ENCODE measurements at regions not wholly inside any gene's neighbourhood (a gene's known extent, or its start where the extent isn't known, plus 50 kb on each side); places are given as distances from the start of the nearest gene placed in this dataset.

DNA sequence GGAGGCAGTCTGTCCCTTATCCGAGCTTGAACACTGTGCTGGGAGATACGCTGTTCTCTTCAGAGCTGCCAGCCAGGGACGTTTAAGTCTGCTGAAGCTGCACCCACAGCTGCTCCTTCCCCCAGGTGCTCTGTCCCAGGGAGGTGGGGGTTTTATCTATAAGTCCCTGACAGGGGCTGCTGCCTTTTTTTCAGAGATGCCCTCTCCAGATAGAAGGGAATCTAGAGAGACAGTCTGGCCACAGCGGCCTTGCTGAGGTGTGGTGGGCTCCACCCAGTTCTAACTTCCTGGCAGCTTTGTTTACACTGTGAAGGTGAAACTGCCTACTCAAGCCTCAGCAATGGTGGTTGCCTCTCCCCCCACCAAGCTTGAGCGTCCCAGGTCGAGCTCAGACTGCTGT lies 319.9 kb upstream of the GRM7 start:
- ATAC-seq (no peak), DNase-seq (ENCODE audit: missing footprints) (no peak)
- intact Hi-C loops (cut with DNase I) = no loop called here

DNA sequence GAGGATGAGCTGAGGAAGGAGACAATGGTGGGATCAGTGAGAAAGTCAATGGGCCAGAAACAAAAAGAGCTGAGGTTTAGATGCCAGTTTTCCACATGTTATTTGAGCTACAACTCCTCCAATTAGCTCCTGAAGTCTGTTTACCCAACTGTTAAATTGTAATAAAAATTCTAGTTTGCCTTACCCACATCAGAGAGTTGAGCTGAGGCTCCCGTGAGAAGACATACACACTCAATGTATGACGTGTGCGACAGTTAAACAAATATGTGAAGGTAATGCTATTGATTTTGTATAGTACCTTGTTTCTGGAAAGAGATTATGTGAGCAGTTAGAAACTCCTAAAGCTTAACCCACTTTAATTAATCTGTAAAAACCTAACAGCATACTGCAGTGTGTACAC lies 318.1 kb upstream of the GRM7 start:
- no peak for DNase-seq (ENCODE audit: missing footprints)
- intact Hi-C loops (cut with DNase I) = no loop called here
- ATAC-seq = no peak

DNA sequence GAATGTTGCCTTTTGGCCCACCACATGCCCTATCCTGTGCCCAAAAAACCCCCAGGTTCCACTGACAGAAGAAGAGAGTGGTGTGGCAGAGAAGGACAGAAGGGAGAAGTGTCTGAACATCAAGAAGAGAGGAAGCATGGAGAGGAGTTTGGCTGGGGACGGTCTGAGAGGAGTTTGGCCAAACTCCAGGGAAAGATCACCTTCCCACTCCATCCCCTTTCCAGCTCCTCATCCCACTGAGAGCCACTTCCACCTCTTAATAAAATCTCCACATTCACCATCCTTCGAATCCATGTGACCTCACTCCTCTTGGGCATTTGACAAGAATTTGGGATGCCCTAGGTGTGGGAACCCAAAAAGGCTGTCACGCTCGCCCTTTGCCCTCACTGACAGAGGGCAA lies 311.6 kb upstream of the GRM7 start:
- intact Hi-C loops (cut with DNase I) = no loop called here

DNA sequence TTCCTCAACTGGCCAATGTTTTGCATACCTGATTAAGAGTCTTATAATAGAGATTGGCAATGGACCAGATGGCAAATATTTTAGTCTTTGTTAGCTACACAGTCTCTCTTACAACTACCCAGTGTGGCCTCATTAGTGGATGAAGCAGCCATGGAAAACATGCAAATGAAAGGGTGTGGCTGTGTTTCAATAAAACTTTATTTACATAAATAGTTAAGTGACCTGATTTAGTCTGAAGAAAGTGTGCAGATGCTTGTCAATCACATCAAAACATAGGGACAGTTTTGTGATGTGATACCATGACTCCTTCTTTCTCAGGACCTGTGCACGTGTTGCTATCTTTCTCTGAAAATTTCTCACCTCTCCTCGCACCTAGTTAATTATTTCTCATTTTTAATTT lies 309.8 kb upstream of the GRM7 start:
- DNase-seq (ENCODE audit: missing footprints) (no peak), ATAC-seq (no peak)
- intact Hi-C loops (cut with DNase I) = no loop called here

More for the DNA sequence above, 311.6 kb upstream of the GRM7 start:
- no peak for ATAC-seq
- no peak for DNase-seq (ENCODE audit: missing footprints)

DNA sequence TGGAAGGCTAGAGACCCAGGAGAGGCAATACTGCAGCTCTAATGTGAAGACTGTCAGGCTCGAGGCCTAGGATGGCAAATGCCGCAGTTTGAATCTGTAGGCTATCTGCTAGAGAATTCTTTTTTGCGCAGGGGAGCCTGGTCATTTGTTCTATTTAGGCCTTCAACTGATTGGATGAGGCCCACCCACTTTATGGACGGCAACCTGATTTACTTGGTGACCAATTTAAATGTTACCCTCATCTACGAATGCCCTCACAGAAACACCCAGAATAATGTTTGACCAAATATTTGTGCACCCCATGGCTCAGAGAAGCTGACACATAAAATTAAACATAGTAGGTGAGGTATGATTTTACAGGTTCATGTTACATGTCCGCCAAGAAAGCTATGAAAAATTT lies 300.7 kb upstream of the GRM7 start:
- ATAC-seq (no peak), DNase-seq (ENCODE audit: missing footprints) (no peak)
- intact Hi-C loops (cut with DNase I) = no loop called here

DNA sequence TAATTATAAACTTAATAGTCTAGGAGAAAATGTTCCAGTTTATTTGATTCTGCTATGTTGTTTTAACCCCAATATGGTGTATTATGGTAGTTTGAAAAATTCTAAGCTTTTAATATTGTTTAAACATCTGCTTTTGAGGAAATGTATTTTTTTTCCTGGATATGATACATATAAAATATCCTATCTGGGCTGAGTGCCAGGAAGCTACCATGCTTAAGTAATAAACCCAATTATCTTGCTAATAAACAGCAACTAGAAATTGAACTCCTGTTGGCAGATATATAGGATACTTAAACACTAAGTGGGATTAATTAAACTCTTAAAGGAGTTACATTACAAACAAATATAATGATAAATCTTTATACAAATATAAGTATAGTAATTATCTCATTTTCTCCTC lies 293.7 kb upstream of the GRM7 start:
- ATAC-seq (no peak), DNase-seq (ENCODE audit: missing footprints) (no peak)
- intact Hi-C loops (cut with DNase I) = no loop called here

DNA sequence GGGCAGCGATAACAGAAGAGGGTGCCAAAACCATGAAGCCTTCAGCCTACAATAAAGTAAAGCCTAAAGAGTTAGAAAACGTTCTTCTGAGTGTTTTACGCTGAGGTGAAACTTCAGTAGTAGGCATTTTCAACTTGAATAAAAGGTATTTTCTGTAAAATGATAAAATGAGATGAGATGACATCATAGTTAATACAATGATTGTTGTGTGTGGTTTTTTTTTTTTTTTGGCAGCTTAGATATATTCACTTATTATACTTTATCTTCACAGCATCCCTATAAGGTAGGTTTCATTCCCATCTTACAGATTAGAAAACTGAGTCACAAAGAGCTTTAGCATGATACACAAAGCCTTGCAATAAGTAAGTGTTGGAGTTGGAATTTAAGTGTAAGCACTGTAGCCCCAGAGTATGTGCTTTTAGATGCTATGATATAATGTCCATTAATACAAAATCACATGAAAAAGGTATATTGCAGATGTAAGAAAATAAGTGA lies 291.9 kb upstream of the GRM7 start:
- ATAC-seq (no peak), DNase-seq (ENCODE audit: missing footprints) (no peak)
- intact Hi-C loops (cut with DNase I) = no loop called here

DNA sequence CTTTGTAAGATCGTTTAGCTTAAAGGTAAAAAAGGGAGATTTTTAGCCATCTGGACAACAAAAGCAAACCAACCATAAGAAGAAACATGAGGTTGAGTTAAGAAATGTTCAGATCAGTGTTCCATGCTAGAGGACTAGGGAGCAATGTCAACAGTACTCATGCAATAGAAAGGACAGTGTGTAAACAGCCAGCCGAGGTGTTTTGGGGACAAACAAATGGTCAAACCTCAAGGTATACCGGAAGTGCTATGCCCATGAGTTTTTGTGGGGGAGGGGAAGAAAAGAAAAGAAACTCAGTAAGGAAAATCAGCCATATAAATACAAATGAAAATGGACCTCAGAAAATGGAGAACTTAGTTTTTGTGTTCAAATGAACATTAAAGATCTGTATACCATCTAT lies 289.5 kb upstream of the GRM7 start:
- no peak for ATAC-seq
- no peak for DNase-seq (ENCODE audit: missing footprints)
- intact Hi-C loops (cut with DNase I) = no loop called here

DNA sequence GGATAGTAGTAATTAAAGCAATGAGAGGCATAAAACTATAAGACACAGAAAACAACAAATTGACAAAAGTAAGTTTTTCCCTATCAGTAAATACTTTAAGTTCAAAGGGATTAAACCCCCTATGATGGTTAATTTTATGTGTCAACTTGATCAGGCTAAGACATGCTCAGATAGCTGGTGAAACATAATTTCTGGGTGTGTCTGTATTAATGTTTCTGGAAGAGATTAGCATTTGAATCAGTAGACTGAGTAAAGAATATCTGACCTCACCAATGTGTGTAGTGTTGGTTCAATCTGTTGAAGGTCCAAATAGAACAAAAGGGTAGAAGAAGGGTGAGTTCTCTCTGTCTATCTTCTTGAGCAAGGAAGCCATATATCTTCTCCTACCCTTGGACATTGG lies 283.3 kb upstream of the GRM7 start:
- intact Hi-C loops (cut with DNase I) = no loop called here
- ATAC-seq (no peak), DNase-seq (ENCODE audit: missing footprints) (no peak)

DNA sequence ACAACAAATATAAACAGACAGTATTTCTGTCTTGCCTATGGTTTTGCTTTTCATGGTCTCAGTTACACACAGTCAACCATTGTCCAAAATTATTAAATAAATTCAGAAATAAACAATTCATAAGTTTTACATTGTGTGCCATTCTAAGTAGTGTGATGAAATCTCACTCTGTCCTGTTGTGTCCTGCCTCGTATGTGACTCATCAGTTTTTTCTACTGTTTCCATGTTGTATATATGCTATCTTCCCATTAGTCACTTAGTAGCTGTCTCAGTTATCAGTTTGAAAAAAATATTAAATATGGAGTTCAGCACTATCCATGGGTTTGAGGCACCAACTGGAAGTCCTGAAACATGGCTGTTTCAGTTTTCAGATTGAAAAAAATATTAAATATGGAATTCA lies 282.4 kb upstream of the GRM7 start:
- intact Hi-C loops (cut with DNase I) = no loop called here
- ATAC-seq (no peak), DNase-seq (ENCODE audit: missing footprints) (no peak)

DNA sequence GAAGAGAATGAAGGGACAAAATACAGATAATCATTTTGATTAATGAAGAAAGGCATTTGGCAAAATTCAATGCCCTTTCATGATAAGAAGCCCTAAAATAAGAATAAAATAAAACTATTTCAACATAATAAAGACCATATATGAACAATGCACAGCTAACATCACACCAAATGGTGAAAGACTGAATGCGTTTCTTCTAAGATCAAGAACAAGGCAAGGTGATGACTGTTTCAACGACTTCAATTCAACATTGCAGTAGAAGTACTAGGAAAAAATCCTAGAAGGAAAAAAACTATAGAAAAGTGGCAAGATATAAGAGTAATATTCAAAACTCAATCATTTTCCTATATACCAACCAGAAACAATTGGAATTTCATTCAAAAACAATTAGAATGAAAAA lies 280.1 kb upstream of the GRM7 start:
- ATAC-seq (no peak), DNase-seq (ENCODE audit: missing footprints) (no peak)
- intact Hi-C loops (cut with DNase I) = no loop called here

DNA sequence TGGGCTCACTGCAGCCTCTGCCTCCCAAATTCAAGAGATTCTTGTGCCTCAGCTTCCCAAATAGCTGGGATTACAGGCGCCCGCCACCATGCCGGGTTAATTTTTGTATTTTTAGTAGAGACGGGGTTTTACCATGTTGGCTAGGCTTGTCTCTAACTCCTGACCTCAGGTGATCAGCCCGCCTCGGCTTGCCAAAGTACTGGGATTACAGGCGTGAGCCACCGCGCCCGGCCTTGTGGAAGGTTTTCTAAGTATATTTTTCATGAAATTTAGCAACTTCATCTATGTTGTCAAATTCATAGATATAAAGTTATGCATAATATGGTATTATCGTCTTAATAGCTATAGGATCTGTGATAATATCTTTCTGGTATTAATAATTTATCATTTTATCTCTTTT lies 275.6 kb upstream of the GRM7 start:
- no peak for ATAC-seq
- DNase-seq (ENCODE audit: missing footprints) = no peak
- intact Hi-C loops (cut with DNase I) = no loop called here

DNA sequence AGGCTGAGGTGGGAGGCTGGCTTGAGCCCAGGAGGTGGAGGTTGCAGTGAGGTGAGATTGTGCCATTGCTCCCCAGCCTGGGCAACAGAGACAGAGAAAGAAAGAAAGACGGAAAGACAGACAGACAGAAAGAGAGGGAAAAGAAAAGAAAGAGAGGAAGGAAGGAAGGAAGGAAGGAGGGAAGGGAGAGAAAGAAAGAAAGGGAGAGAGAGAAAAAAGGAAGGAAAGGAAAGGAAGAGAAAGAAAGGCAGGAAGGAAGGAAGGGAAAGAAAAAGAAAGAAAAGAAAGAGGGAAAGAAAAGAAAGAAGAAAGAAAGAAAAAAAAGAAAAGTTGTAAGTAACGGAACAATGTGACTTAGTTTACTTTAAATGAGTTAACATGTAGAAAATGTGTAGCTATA lies 260.7 kb upstream of the GRM7 start:
- DNase-seq (ENCODE audit: missing footprints) (no peak), ATAC-seq (no peak)
- intact Hi-C loops (cut with DNase I) = no loop called here

DNA sequence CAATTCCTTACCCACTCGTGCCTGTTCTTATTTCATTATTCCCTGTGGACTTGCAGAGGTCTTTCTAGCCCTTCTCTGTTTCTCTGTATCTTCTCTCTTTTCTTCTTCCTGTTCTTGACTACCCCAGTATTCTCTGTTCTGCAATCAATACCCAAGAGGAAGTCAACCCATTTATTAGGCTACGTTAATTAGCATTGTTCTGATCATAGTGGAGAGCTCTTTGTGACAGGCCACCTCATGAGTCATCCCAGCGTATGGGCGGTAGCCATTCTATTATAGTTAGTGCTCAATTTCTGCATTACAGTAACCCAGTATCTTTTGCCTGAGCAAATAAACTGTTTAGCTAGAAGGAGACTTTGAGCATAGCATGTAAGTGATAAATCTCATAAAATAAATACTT lies 259.5 kb upstream of the GRM7 start:
- ATAC-seq (no peak), DNase-seq (ENCODE audit: missing footprints) (no peak)
- intact Hi-C loops (cut with DNase I) = no loop called here

DNA sequence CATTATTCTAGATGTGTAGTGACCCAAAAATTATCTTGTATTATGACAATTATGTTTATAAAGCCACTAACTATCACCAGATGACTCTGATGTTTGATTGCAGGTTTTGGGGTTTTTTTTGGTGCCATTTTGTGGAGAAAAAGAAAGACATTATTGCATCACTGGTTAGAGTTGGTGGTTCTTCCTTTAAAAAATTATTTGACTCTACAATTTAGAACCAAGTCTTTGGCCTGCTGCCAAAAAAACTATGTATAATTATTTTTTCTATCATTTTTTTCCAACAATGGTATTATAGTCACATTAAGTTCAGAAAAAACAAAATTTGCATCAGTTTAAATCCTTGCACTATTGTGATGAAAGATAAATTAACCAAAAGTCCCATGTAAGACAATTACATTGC lies 258.6 kb upstream of the GRM7 start:
- intact Hi-C loops (cut with DNase I) = no loop called here
- DNase-seq (ENCODE audit: missing footprints) (no peak), ATAC-seq (no peak)

DNA sequence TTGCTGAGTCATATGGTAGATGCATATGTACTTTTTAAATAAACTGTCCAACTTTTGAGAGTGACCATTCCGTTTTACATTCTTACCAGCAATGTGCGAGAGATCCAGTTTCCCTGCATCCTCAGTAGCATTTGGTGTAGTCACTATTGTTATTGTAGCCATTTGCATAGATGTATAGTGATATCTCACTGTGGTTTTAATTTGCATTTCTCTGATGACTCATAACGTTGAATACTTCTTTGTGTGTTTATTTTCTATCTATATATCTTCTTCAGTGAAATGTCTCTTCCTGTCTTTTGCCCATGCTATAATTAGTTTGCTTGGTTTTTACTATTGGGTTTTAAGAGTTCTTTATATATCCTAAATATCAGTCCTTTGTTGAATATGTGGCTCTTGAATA lies 255.7 kb upstream of the GRM7 start:
- intact Hi-C loops (cut with DNase I) = no loop called here
- DNase-seq (ENCODE audit: missing footprints) = no peak
- no peak for ATAC-seq

DNA sequence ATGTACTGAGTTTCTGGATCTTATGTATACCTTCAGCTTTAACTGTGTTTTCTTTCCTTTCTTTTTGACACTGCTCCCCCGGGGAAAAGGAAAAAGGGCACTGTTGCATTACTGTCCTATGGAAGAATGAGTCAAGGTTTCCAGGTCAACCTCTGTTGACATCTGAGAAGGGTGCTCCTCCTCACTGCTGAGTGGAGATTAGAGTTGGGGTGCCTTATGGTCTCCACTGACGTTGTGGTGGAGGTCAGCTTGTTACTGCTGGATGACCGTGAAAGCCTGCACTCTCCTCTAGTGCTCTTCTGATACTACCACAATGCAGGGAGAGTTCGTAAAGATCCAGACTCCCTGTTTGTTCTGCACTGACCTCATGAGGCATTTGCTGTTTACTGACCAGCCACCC lies 252.1 kb upstream of the GRM7 start:
- ATAC-seq = no peak

DNA sequence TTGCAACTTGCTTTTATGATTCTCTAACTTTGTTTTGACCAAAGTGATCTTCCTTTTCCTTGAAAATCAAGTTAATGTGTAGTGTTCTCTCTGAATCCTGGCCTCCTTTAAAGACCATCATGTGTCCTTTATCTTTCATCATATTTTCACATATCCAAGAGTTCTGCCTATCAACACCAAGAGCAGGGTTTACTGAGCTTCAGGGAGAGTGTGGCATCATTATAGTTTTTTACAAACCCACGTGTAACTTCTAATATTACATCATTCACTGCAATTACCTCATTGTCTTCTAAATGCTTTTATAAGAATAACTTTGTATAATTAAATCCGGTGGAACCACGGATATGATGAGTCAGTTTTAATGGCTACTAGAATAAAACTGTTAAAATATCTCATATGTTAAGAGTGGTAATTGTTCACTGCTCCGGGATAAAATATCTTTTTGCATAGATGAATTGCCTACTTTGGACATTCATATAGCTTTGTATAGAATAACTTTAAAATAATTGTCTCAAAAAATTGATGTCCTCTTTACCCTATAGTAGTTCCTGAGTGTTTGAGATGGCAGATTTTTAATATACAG lies 248.8 kb upstream of the GRM7 start:
- ATAC-seq (no peak), DNase-seq (ENCODE audit: missing footprints) (no peak)
- intact Hi-C loops (cut with DNase I) = no loop called here

More for the DNA sequence above, 252.1 kb upstream of the GRM7 start:
- intact Hi-C loops (cut with DNase I) = no loop called here
- DNase-seq (ENCODE audit: missing footprints) = no peak

DNA sequence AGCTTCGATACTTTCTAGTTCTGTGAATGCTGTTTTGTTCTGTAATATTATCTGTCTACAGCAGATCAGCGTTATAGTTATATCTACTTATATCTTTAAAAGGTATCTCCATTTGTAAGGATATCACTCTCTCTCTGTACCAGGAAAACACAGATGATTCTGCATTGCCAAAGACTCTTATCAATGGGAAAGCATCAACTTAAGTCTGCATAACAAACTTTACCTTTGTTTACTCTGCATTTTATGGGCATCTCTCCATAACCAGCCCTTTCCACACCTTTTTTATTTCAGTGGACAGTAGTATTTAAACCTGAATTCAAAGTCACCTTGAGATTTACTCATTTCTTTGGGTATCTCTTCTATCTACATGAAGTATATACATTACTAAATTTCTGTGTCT lies 238.7 kb upstream of the GRM7 start:
- intact Hi-C loops (cut with DNase I) = no loop called here
- no peak for ATAC-seq
- no peak for DNase-seq (ENCODE audit: missing footprints)

DNA sequence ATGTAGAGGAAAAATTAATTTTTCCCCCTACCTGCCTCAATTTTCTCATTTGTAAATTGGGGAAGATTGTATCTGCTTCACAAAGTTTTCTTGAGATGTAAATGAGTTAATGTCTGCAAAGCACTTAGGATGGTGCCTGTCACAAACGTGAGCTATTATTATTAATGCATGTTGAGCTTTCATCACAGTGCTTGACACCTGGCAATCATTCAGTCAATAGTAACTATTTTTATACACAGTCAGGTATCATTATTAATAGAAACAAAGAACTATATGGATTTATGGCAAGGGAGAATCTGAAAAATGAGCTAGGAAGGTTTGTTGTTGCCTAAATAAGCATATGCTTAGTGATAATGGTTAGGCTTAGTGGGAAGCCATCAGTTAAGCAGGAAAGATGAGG lies 238.2 kb upstream of the GRM7 start:
- DNase-seq (ENCODE audit: missing footprints) = no peak
- ATAC-seq = no peak
- intact Hi-C loops (cut with DNase I) = no loop called here

DNA sequence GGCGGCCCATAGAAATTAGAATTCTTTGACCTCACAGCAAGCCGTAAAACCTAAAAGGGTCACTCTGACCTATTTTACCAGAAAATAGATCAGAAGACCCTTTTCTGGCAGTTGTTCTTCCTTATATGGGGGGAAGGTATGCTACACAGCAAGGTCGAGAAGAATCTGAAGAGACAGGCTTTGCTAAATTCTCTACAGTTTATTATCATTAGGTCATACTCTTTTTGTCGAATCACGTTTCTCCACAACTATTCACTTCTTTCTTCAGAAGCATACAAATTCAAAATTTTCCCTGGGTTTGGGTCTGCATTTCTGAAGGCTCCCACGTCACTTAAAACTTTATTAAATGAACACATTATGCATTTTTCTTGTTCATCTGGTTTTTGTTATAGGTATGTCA lies 229.5 kb upstream of the GRM7 start:
- intact Hi-C loops (cut with DNase I) = no loop called here
- no peak for ATAC-seq
- DNase-seq (ENCODE audit: missing footprints) = no peak

DNA sequence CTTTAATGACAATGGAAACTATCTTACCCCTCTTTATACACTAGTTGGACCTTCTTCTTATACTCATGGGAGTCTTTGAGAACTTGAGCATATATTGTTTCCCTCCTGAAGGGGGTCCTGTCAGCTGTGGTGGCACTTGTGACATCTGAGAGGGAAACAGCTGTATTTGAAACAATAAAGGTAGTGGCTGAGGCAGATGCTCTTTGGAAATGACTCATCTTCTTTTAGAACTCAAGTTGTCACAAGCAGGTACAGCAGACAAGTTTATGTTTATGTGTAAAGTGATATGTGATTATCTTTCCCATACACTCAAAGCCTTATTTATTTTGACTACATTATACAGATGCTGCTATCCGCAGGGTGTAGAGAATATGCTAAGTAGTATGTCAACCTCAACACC lies 220.0 kb upstream of the GRM7 start:
- ATAC-seq (no peak), DNase-seq (ENCODE audit: missing footprints) (no peak)
- intact Hi-C loops (cut with DNase I) = no loop called here

All from Right ventricle myocardium inferior (tissue), 1 donor.